Parathyroid adenoma (tissue), 2 donors: ENCODE measurements at regions not wholly inside any gene's neighbourhood (a gene's known extent, or its start where the extent isn't known, plus 50 kb on each side); places are given as distances from the start of the nearest gene placed in this dataset.

Experiments
- H2AFZ ChIP-seq: fragments of 300-600 bp; sonication (generic); one replicate; pipeline ENCODE4 v1.7.0; 2017; ENCODE audit warnings: antibody characterized with exemption, mild to moderate bottlenecking
- H3K27ac ChIP-seq: fragments of 300-600 bp; sonication (generic); one replicate; pipeline ENCODE4 v1.7.0; 2017
- H3K27me3 ChIP-seq: fragments of 300-600 bp; sonication (generic); one replicate; pipeline ENCODE4 v1.7.0; 2017; ENCODE audit warnings: low read length; ENCODE audit not compliant: control insufficient read depth, insufficient read depth
- H3K36me3 ChIP-seq: fragments of 300-600 bp; sonication (generic); one replicate; pipeline ENCODE4 v1.7.0; 2017; ENCODE audit warnings: low read length; ENCODE audit not compliant: control insufficient read depth, insufficient read depth
- H3K4me1 ChIP-seq: fragments of 300-600 bp; sonication (generic); one replicate; pipeline ENCODE4 v1.7.0; 2017; ENCODE audit warnings: control low read depth
- H3K4me2 ChIP-seq: fragments of 300-600 bp; sonication (generic); one replicate; pipeline ENCODE4 v1.7.0; 2017; ENCODE audit warnings: low read length
- H3K4me3 ChIP-seq: fragments of 300-600 bp; sonication (generic); one replicate; pipeline ENCODE4 v1.7.0; 2017; ENCODE audit warnings: low read depth, low read length
- H3K79me2 ChIP-seq: fragments of 300-600 bp; sonication (generic); one replicate; pipeline ENCODE4 v1.7.0; 2017; ENCODE audit warnings: control low read depth
- H3K9ac ChIP-seq: fragments of 300-600 bp; sonication (generic); one replicate; pipeline ENCODE4 v1.7.0; 2017; ENCODE audit warnings: mild to moderate bottlenecking
- H3K9me3 ChIP-seq: fragments of 300-600 bp; sonication (generic); one replicate; pipeline ENCODE4 v1.7.0; 2017; ENCODE audit warnings: low read length; ENCODE audit not compliant: control insufficient read depth
- CTCF ChIP-seq: fragments of 300-600 bp; sonication (generic); IDR thresholded peaks from one replicate; pipeline ENCODE4 v1.7.0; 2017; ENCODE audit warnings: antibody characterized with exemption, mild to moderate bottlenecking
- donor health status: primary hyperparathyroidism.

- no peak for TF ChIP-seq CTCF
- H3K36me3 ChIP-seq = no peaks in the 10 kb centered on the region
- H3K79me2 ChIP-seq = no peaks in the 10 kb centered on the region
- no peak overlapping the region for H3K4me3 ChIP-seq
- H3K27ac ChIP-seq = no peak overlapping the region
- H3K9me3 ChIP-seq = no peaks in the 10 kb centered on the region
- no peaks in the 10 kb centered on the region for H3K27me3 ChIP-seq
- H2AFZ ChIP-seq = no peak overlapping the region
- no peaks in the 10 kb centered on the region for H3K4me1 ChIP-seq
- H3K9ac ChIP-seq = no peak overlapping the region
- H3K4me2 ChIP-seq = no peak overlapping the region
Observed at GRCh38 chr12:58233886-58234285, 292.5 kb downstream of the ATP23 start.

GRCh38 chr12:58238411-58238810, 297.0 kb downstream of the ATP23 start:
- Histone ChIP-seq H2AFZ (no peak overlapping the region), H3K27ac (no peak overlapping the region), H3K4me2 (no peak overlapping the region), H3K79me2 (no peaks in the 10 kb centered on the region), H3K27me3 (no peaks in the 10 kb centered on the region), H3K4me3 (no peak overlapping the region), H3K36me3 (no peaks in the 10 kb centered on the region), H3K9me3 (no peaks in the 10 kb centered on the region), H3K9ac (no peak overlapping the region), H3K4me1 (no peaks in the 10 kb centered on the region)
- no peak for TF ChIP-seq CTCF

GRCh38 chr12:58241099-58241498, 299.7 kb downstream of the ATP23 start:
- Histone ChIP-seq H3K79me2 (no peaks in the 10 kb centered on the region), H3K4me2 (no peak overlapping the region), H3K9ac (no peak overlapping the region), H3K4me1 (no peaks in the 10 kb centered on the region), H3K27me3 (no peaks in the 10 kb centered on the region), H3K27ac (no peak overlapping the region), H3K36me3 (no peaks in the 10 kb centered on the region), H3K9me3 (no peaks in the 10 kb centered on the region), H3K4me3 (no peak overlapping the region), H2AFZ (no peak overlapping the region)
- TF ChIP-seq CTCF = no peak

DNA sequence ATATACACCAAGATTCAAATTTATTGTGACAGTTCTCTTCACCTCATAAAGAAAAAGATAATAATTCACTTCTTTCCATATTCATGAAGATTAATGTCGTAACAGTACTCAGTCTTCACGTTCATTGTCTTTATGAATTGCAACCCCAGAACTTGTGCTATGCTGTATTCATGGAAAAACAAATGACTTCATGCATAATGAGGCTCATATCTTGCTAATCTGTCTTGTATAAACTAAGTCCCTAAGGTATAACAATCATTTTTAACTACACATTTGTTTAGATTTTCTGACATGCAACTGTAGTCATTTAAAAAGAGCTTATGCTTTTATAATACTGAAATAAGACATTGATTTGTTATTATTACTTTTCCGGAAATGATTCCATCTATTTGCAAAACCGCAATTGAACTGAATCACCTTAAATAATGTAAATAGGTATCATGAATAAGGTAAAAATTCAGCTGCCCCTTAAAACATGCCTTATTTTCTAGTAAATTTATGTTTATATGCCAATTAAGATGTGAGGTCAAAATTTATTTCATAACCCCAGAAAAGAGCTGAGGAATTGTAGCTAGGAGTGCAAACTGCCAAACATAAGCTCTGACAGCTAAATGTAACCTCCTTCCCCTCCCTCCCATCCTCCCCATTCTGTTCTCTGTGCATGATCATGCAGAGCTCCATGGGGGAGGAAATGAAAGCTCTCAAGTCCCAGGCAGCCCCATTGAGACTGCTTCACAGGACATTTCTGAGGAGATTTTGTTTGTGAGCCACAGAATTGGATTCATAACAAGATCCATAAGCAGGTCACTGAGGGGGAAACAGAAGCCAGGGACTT, 301.6 kb downstream of the ATP23 start:
- no peak overlapping the region for H3K27ac ChIP-seq
- H3K4me1 ChIP-seq = no peaks in the 10 kb centered on the region
- no peaks in the 10 kb centered on the region for H3K79me2 ChIP-seq
- no peaks in the 10 kb centered on the region for H3K36me3 ChIP-seq
- no peak overlapping the region for H2AFZ ChIP-seq
- H3K9ac ChIP-seq = no peak overlapping the region
- no peak for TF ChIP-seq CTCF
- H3K4me3 ChIP-seq = no peak overlapping the region
- H3K27me3 ChIP-seq = no peaks in the 10 kb centered on the region
- H3K4me2 ChIP-seq = no peak overlapping the region
- H3K9me3 ChIP-seq = no peaks in the 10 kb centered on the region

DNA sequence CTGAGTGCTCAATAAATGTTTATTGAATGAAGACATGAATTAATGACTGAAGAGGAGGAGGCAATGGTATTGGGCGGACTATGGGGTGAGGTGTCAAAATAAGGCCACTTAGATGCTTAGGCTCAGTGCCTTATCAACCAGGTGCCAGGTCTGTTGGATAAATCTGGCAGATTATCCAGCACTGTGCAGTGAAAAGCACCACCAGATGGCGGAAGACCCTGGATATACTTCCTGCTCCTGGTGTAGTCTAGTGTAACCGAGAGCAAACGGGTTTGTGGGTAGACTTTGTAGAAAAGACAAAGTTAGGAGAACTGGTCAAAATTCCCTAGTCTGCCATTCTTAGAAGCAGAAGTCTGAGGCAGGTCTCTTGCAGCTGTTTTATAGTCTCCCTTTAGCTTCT, 306.3 kb downstream of the ATP23 start:
- Histone ChIP-seq H3K9ac (no peak overlapping the region), H3K27me3 (no peaks in the 10 kb centered on the region), H3K36me3 (no peaks in the 10 kb centered on the region), H3K4me2 (no peak overlapping the region), H3K27ac (no peak overlapping the region), H3K9me3 (no peaks in the 10 kb centered on the region), H3K4me3 (no peak overlapping the region), H3K4me1 (no peaks in the 10 kb centered on the region), H3K79me2 (no peaks in the 10 kb centered on the region), H2AFZ (no peak overlapping the region)
- TF ChIP-seq CTCF = no peak
